ENCODE measurements at regions not wholly inside any gene's neighbourhood (a gene's known extent, or its start where the extent isn't known, plus 50 kb on each side); places are given as distances from the start of the nearest gene placed in this dataset.

GRCh38 chr5:57085306-57086081 is 88.4 kb upstream of the GPBP1 start:
- no peak overlapping the region for H3K18ac ChIP-seq (ENCODE audit: extremely low read depth, low read length)
- H3K36me3 ChIP-seq (ENCODE audit: control insufficient read depth in 2 of 4, insufficient read depth in 4 of 4, low read length in 3 of 4): no peaks in the 10 kb centered on the region
- H3K79me1 ChIP-seq (ENCODE audit: low read depth, low read length): no peaks in the 10 kb centered on the region
- H3K23me2 ChIP-seq (ENCODE audit: low read depth, low read length): no peaks in the 10 kb centered on the region
- DNase-seq (ENCODE audit: low read depth in 1 of 2, low spot score in 2 of 2): no peak
- no peak overlapping the region for H4K8ac ChIP-seq (ENCODE audit: extremely low read depth, insufficient read depth, low read length)
- H3K4me1 ChIP-seq (replicated peaks in 1 of 4; ENCODE audit: control insufficient read depth in 3 of 4, insufficient read depth in 4 of 4, low read length in 3 of 4): no peaks in the 10 kb centered on the region
- no peaks in the 10 kb centered on the region for H4K20me1 ChIP-seq (replicated peaks in 1 of 2; ENCODE audit: control insufficient read depth in 1 of 2, insufficient read depth in 2 of 2, low read length in 2 of 2)
- no peak overlapping the region for H3K4me3 ChIP-seq (ENCODE audit: extremely low read depth in 1 of 4, insufficient read depth in 2 of 4, low read depth in 3 of 4, low read length in 4 of 4)
- H2BK20ac ChIP-seq (ENCODE audit: low read length): no peak overlapping the region
- no peak overlapping the region for H3K9ac ChIP-seq (replicated peaks in 1 of 4; ENCODE audit: extremely low read depth in 1 of 4, low read depth in 3 of 4, low read length in 3 of 4)
- no peak overlapping the region for H2BK12ac ChIP-seq (ENCODE audit: low read depth, low read length)
- H4K91ac ChIP-seq (replicated peaks; ENCODE audit: insufficient read length, low read length): no peak overlapping the region
- H2AK5ac ChIP-seq (ENCODE audit: low read depth, low read length): no peak overlapping the region
- no peak for FAIRE-seq
- H3K9me3 ChIP-seq (ENCODE audit: insufficient read depth in 2 of 2, low read depth in 1 of 2, low read length in 1 of 2): no peaks in the 10 kb centered on the region
- no peak overlapping the region for H3K56ac ChIP-seq (replicated peaks; ENCODE audit: insufficient read length, low read depth, low read length)
- no peak overlapping the region for H4K5ac ChIP-seq (ENCODE audit: insufficient read length, low read depth, low read length)
- CTCF ChIA-PET (ENCODE audit: partially characterized antibody): interaction anchor here (0.7 to 5.4 kb wide), 3 partner anchors 10 to 103 kb away, joined by 3 to 31 read pairs (median 3); no protein-coding TSS in a partner anchor
- H3K23ac ChIP-seq (ENCODE audit: insufficient read length): no peak overlapping the region
- no peak overlapping the region for H3K4me2 ChIP-seq (ENCODE audit: insufficient read depth in 1 of 2, low read depth in 2 of 2, low read length in 2 of 2)
- H3K27me3 ChIP-seq (replicated peaks in 1 of 4; ENCODE audit: control insufficient read depth in 3 of 4, extremely low read depth in 1 of 4, insufficient read depth in 3 of 4, low read length in 3 of 4): no peaks in the 10 kb centered on the region
- no peaks in the 10 kb centered on the region for H3K79me2 ChIP-seq (ENCODE audit: control insufficient read depth in 1 of 2, insufficient read depth in 2 of 2, low read length in 2 of 2)
- H3K27ac ChIP-seq (ENCODE audit: low read depth, low read length): no peak overlapping the region
- H3K4ac ChIP-seq (replicated peaks; ENCODE audit: insufficient read length, low read depth, low read length): no peak overlapping the region
- H2BK15ac ChIP-seq (ENCODE audit: low read length): no peak overlapping the region
- no peak overlapping the region for H2BK5ac ChIP-seq (ENCODE audit: low read depth, low read length)
- 88% methylated on average over 3 of the region's 3 CpGs; no CpG with 5 or more reads in 1 of the 2 experiments for WGBS, 2 experiments (ENCODE audit: extremely low coverage in 1 of 2, insufficient coverage in 1 of 2, insufficient read length in 1 of 2, insufficient replicate concordance in 2 of 2, low coverage in 1 of 2, low lambda C conversion rate in 2 of 2, missing lambda C conversion rate in 1 of 2)
- H3K14ac ChIP-seq (ENCODE audit: insufficient read length): no peak overlapping the region
- POLR2A ChIA-PET (ENCODE audit: partially characterized antibody): no interaction called here
- H2BK120ac ChIP-seq (replicated peaks; ENCODE audit: low read depth, low read length): no peak overlapping the region
- no peak overlapping the region for H2AFZ ChIP-seq (ENCODE audit: low read length)
- TF ChIP-seq RFX5 (IDR thresholded peaks at IDR 0.05; ENCODE audit: borderline replicate concordance, low read depth, low read length): no peak
- no peak for TF ChIP-seq SIRT6 (IDR thresholded peaks at IDR 0.05; ENCODE audit: low read length)
- no peak for TF ChIP-seq RXRA (IDR thresholded peaks at IDR 0.05; ENCODE audit: insufficient read depth, low read depth, low read length)
- TF ChIP-seq EP300 (IDR thresholded peaks at IDR 0.05; ENCODE audit: borderline replicate concordance in 1 of 2, low read depth in 2 of 2, low read length in 2 of 2): no peak
- no peak for TF ChIP-seq TCF12 (IDR thresholded peaks at IDR 0.05; ENCODE audit: low read depth, low read length)
- no peak for TF ChIP-seq BRCA1 (IDR thresholded peaks at IDR 0.05; ENCODE audit: low read depth, low read length)
- TF ChIP-seq CHD1 (IDR thresholded peaks at IDR 0.05; ENCODE audit: low read depth, low read length): no peak
- no peak for TF ChIP-seq SP1 (IDR thresholded peaks at IDR 0.05; ENCODE audit: low read depth, low read length)
- no peak for TF ChIP-seq KDM5A (IDR thresholded peaks at IDR 0.05; ENCODE audit: low read length)
- TF ChIP-seq BACH1 (IDR thresholded peaks at IDR 0.05; ENCODE audit: low read length): no peak
- no peak for TF ChIP-seq TAF7 (optimal IDR thresholded peaks at IDR 0.05; ENCODE audit: borderline replicate concordance, low read depth, low read length)
- TF ChIP-seq POU5F1 (IDR thresholded peaks at IDR 0.05; ENCODE audit: low read depth, low read length): no peak
- no peak for TF ChIP-seq CREB1 (IDR thresholded peaks at IDR 0.05)
- no peak for TF ChIP-seq SP4 (IDR thresholded peaks at IDR 0.05; ENCODE audit: low read length)
- TF ChIP-seq ATF3 (IDR thresholded peaks at IDR 0.05; ENCODE audit: insufficient read depth, low read depth, low read length): no peak
